Mammary epithelial cell (primary cell): ENCODE measurements at regions not wholly inside any gene's neighbourhood (a gene's known extent, or its start where the extent isn't known, plus 50 kb on each side); places are given as distances from the start of the nearest gene placed in this dataset.

Experiments used
- CTCF ChIP-seq, 2 donors: IDR thresholded peaks in 1 of 2; conservative IDR thresholded peaks in 1 of 2; 2 replicates each; pipeline ENCODE4 v1.5.1; 2011 to 2012; ENCODE audit warnings: inconsistent platforms in 2 of 2, low read length in 2 of 2, mild to moderate bottlenecking in 2 of 2, control low read depth in 1 of 2, low read depth in 1 of 2; ENCODE audit not compliant: insufficient read depth in 1 of 2; ENCODE audit errors: extremely low read depth in 1 of 2
- EZH2 ChIP-seq: IDR thresholded peaks from 2 replicates; pipeline ENCODE4 v1.6.1; 2012; ENCODE audit warnings: low read length, inconsistent platforms, borderline replicate concordance

- no peak for TF ChIP-seq CTCF (conservative IDR thresholded peaks at IDR 0.05 in 1 of 2, IDR thresholded peaks at IDR 0.05 in 1 of 2; ENCODE audit: extremely low read depth in 1 of 2, insufficient read depth in 1 of 2, low read depth in 1 of 2, low read length in 2 of 2)
- TF ChIP-seq EZH2 = no peak
Observed at GRCh38 chr6:74875193-74875592, 330.7 kb downstream of the COL12A1 start.
